GM19452 (cell line): ENCODE measurements at regions not wholly inside any gene's neighbourhood (a gene's known extent, or its start where the extent isn't known, plus 50 kb on each side); places are given as distances from the start of the nearest gene placed in this dataset.

Experiments used
- ATAC-seq: cut with Tn5 transposase; IDR thresholded peaks from one replicate; pipeline ENCODE4 v1.9.1; 2021; ENCODE audit not compliant: unreplicated experiment

- no peak for ATAC-seq
Measured at GRCh38 chr7:67413670-67414069, 417.0 kb downstream of the TYW1 start.

GRCh38 chr7:67414858-67415257 lies 418.2 kb downstream of the TYW1 start:
- no peak for ATAC-seq

- ATAC-seq, result no peak
Measured at GRCh38 chr7:67422601-67423000, 426.0 kb downstream of the TYW1 start.

- ATAC-seq, result no peak
Measured at GRCh38 chr7:67423065-67423464, 426.4 kb downstream of the TYW1 start.

- no peak for ATAC-seq
Measured at GRCh38 chr7:67426654-67427053, 430.0 kb downstream of the TYW1 start.

GRCh38 chr7:67429735-67430134 lies 433.1 kb downstream of the TYW1 start:
- no peak for ATAC-seq

DNA sequence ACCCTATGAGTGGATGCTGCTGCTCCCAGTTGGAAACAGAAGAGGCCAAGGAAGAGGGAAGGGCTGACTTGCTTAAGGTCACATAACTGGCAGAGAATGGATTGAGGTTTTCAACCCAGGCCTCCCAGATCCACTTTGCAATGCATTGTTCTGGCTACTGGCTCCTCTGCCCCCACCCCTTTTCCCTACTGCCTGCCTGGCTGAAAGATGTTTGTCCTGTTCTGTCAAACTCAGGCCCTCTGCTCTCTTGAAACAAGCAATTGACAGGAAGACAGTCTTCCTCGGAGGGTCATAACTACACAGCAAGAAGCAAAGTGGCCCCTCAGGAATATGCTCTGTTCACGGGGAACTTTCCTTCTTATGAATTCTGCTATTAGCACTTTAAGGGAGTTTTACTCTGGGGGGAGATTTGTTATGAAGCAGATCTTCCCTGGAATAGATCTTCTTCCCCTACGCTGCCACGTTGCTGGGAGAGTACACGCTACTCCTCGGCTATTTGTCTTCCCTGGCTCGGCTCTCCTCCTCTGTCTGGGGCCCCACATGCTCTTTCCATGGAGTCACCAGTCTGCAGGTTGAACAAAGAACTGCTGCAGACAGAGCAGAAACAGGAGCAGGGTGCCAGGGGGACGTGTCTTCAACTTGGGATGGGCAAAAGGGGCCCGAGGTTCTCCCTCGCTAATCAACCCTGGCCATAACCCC lies 436.1 kb downstream of the TYW1 start:
- ATAC-seq, result no peak

GRCh38 chr7:67435894-67436535 lies 439.4 kb downstream of the TYW1 start:
- ATAC-seq, result no peak

DNA sequence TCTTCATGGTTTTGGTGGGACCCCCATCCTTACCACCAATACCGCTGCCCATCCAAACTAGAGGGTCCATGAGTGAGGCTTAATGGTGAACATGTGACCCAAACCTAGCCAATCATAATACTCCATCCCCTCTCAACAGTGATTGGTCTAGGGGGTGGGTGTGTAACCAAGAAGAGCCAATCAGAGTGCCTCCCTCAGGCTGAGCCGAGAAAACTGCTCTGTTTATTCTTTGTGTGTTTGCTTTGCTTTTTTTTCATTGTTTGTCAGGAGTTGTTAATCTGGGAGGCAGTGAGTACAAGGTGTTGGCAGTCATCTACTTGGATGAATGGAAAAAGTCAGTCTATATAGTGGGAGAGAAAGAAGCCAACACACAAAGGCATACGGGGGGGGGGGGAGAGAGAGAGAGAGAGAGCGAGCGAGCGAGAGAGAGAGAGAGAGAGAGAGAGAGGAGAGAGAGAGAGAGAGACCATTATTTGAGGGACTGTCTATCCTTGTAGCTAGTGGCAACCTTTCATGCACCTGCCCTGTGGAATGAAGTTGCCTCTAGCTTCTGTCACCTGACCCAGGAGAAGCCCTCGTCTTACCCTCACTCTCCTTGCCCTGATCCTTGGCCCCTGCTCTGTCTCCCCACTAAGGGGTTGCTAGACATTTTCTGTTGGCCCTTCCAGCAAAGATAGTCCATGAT lies 441.7 kb downstream of the TYW1 start:
- no peak for ATAC-seq

GRCh38 chr7:67438913-67439505 lies 442.4 kb downstream of the TYW1 start:
- ATAC-seq, result no peak

DNA sequence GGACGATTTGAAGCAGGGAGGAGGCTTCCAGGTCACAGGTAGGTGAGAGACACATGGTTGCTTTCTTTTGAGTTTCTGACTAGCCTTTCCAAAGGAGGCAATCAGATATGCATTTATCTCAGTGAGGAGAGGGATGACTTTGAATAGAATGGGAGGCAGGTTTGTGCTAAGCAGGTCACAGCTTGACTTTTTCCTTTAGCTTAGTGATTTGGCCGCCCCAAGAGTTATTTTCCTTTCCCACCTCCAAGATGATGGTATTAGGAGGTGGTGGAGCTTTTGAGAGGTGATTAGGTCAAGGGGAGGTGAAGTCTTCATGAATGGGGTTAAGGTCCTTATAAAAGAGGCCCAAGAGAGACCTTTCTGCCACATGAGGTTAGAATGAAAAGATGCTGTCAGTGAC lies 443.7 kb downstream of the TYW1 start:
- no peak for ATAC-seq

- no peak for ATAC-seq
Measured at GRCh38 chr7:67445728-67446127, 449.1 kb downstream of the TYW1 start.

GRCh38 chr7:67447297-67447696 lies 450.7 kb downstream of the TYW1 start:
- no peak for ATAC-seq

DNA sequence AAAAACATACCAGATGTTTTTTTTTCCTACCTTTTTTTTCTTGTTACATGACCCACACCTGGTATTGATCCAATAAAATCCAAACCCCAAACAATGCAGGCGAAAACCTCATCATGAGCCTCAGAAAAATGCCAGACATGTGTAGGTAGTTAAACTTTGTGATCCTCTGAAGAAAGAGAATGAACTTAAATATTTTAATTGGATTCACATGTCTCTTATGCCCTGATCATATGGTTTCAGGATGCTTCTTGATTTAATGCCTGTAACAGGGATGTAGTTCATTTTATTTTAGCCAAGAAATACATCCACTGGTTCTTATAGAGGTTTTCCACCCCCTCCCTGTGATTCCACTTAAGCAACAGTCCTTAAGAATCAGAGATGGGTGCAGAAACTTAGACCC lies 451.6 kb downstream of the TYW1 start:
- no peak for ATAC-seq

GRCh38 chr7:67450171-67450570 lies 453.5 kb downstream of the TYW1 start:
- ATAC-seq, result no peak

GRCh38 chr7:67451306-67451705 lies 454.7 kb downstream of the TYW1 start:
- no peak for ATAC-seq

DNA sequence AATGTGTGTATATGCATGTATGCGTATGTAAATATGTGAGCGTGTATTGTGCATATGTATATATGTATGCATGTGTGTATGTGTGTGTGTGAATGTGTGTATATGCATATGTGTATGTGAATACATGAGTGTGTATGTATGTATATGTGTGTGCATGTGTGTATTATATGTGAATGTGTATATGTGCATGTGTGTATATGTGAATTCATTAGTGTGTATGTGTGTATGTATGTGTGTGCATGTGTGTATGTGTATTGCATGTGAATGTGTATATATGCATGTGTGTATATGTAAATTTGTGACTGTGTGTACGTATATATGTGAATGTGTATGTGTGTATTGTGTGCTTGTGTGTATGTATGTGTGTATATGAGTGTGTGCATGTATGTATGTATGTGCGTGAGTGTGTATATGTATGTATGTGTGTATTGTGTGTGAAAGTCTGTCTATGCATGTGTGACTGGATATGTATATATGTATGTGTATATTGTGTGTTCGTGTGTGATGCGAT lies 455.9 kb downstream of the TYW1 start:
- no peak for ATAC-seq

DNA sequence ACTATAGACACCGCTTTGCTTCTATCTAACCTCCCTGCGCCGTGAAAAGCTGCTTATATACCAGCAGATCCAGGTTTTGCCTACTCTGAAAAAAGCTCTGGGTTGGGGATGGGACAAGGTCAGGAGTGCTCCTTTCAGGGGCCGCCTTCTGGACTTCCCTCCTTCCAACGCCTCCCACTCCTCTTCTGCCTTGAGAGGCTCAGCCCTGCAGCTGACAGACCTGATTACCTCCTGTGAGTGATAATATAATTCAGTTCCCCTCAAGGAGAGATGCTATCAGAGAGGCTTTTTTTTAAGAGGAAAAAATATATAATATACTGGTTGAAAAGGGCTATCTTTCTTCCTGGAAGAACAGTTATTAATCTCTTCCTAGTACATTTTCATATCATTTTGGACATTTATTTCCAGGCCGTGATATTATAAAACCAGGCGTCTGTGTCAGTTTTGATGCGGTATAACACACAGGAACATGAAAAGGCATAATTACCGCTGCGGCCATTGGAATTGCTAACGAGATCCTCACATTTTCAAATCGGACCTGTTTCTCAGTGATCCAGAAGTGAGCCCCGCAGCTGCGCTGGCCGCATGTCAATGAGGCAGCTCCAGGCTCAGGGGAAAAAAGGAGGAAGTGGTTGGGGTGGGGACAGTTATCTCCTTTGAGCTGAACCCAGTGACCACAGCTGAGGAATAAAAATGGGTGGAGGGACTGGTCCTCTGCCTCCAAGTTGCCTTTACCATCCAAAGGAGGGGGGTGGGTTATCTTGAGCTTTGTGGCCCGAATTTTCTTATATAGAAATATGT lies 457.1 kb downstream of the TYW1 start:
- no peak for ATAC-seq

GRCh38 chr7:67455508-67455907 lies 458.9 kb downstream of the TYW1 start:
- ATAC-seq, result no peak

GRCh38 chr7:67462781-67463191 lies 466.2 kb downstream of the TYW1 start:
- no peak for ATAC-seq

- no peak for ATAC-seq
Measured at GRCh38 chr7:67463316-67463715, 466.7 kb downstream of the TYW1 start.
